C4-2B (cell line): ENCODE measurements at regions not wholly inside any gene's neighbourhood (a gene's known extent, or its start where the extent isn't known, plus 50 kb on each side); places are given as distances from the start of the nearest gene placed in this dataset.
"Not testable (repeated sequence)": the region's sequence is repeated elsewhere in the genome, so short reads cannot be mapped to it uniquely, and the experiment has no call there.

ENCODE experiments used
- CTCF ChIP-seq: fragments of 450-650 bp; conservative IDR thresholded peaks from 2 replicates; pipeline ENCODE4 v1.5.1; 2017; ENCODE audit warnings: mild to moderate bottlenecking
- ZFX ChIP-seq: fragments of 450-650 bp; IDR thresholded peaks from 2 replicates; pipeline ENCODE4 v1.6.1; 2017

GRCh38 chr7:116373229-116373628 lies 126.3 kb upstream of the CAV2 start:
- TF ChIP-seq CTCF, ZFX: not testable (repeated sequence)
